NCI-H2196 (cell line): ENCODE measurements at regions not wholly inside any gene's neighbourhood (a gene's known extent, or its start where the extent isn't known, plus 50 kb on each side); places are given as distances from the start of the nearest gene placed in this dataset.

Experiments
- DNase-seq: peaks from one replicate; lab custom pipeline; 2025; ENCODE audit not compliant: unreplicated experiment; lab: John Stamatoyannopoulos, UW

DNA sequence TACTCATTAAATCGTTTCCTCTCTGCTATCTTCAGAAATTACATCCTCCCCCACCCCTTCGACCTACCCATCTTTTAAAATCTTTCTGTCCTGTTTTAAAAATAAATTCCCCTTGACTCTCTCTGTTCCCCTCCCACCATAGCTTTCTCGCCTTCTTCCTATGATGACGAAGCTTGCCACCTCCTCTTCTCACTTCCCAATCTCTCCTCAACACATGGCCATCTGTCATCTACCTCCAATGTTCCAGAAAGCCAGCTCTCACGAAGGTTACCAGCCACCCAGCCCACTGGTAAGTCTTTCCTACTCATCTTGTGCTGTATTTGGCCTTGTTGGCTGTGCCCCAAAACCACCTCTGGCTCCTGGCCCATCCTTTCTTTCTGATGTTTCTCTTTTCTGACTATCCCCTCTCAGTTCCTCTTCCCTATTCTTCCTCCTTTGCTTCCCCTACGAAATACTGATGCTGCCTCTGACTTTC lies 346.3 kb downstream of the ENC1 start:
- DNase-seq, result no peak

DNA sequence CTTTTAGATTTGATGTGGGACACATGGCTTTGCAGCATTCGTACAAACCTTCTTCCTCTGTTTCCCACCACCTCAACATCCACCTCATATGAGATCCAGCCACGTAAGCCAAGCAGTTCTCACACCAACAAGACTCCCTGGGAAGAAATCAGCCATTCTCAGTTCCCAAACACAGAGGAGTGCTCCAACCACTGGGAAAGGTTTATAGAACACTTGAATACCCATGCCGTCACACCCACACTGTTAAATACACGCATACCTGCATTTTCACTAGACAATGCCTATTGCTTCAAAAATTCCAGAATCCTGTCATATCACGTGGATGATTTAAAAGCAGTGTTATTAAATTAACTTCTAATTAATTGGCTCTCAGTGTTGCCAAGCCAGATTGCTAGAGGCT lies 347.3 kb downstream of the ENC1 start:
- DNase-seq, result no peak

GRCh38 chr5:74290634-74291241 lies 349.8 kb downstream of the ENC1 start:
- no peak for DNase-seq

DNA sequence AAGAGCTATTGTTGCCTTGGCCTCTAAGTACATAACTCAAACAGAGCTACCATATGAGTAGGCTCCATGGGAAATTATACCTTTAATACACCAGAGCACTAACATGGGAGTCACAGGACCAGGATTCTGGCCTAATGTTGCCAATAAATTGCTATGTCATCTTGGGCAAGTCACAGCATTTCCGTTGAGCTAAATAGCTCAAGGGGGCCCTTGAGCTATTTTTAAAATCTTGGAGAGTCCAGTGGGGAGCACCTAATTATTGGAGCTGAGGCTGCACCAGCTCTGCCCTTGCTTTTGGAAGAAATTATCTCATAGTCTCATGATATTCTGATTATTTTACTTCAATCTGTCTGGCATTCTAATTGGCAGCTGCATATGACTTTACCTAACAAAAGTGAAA lies 350.8 kb downstream of the ENC1 start:
- DNase-seq, result no peak

- no peak for DNase-seq
Measured at GRCh38 chr5:74289238-74289637, 351.3 kb downstream of the ENC1 start.

DNA sequence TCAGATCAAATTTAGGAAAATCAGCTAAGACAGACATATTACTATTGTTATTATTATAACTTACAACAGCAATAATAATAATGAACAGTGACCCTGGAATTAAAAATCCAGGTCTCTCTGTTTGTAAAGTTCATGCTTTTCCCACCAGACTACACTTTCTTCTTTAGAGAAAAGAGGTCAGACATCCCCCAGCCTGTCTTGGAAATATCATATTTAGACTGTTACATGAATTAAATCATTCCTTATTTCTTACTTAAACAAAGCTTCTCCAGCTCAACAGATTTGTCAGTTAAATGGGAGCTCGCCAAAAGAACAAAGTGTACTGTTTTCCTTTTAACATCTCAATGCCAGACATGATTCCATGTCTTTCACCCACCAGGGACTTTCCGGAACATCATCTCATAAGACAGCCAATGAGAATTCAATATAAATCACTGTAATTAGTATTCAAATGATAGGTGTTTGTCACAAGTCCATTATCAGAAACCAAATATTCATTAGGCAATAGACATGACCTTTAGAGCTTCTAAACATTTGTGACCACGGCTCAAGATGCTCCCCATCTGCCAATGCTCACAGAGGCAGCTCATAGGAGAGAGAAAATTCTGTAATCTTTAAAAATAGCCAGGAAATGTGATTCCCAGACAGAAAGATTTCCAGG lies 351.9 kb downstream of the ENC1 start:
- no peak for DNase-seq

- DNase-seq, result no peak
Measured at GRCh38 chr5:74288038-74288437, 352.5 kb downstream of the ENC1 start.

GRCh38 chr5:74286734-74287695 lies 353.5 kb downstream of the ENC1 start:
- DNase-seq, result no peak

- DNase-seq, result no peak
Measured at GRCh38 chr5:74285675-74286280, 354.8 kb downstream of the ENC1 start.

- no peak for DNase-seq
Measured at GRCh38 chr5:74282490-74282889, 358.0 kb downstream of the ENC1 start.

- no peak for DNase-seq
Measured at GRCh38 chr5:74281166-74281565, 359.4 kb downstream of the ENC1 start.

DNA sequence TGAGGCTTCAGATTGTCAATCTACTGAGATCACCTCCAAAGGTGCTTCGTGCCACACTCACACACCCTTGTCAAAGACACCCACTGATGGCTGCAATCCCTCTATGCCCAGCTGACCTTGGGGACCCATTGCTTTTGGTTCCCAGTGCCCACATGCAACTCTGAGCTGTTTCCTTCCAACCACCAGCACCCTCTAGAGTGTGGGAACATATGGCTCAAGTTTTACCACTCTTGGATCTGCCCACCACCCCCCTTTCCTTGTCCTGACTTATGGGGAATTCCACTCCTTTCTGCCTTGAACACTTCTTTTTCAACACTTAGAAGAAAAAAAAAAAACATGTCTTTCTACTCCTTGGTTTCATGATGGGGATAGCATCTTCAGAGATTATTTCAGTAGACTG lies 360.2 kb downstream of the ENC1 start:
- no peak for DNase-seq

GRCh38 chr5:74279244-74279643 lies 361.3 kb downstream of the ENC1 start:
- no peak for DNase-seq

DNA sequence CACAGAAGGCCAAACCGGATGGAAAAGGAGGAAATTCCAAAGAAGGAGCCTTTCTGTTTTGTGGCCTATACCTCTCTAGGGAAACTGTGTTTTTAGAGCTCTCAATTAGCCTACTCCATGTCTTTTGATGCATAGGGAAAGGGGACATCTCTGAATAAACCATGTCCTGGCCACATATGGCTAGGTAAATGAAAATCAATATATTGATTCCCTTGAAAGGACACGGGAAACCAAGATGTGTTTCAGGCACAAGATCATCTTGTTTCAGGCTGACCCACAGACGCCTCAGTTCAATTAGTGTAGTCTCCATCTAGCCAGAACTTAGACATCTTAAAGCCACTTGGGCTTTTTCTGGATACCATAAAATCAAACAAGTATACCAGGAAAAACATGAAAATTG lies 363.1 kb downstream of the ENC1 start:
- no peak for DNase-seq

DNA sequence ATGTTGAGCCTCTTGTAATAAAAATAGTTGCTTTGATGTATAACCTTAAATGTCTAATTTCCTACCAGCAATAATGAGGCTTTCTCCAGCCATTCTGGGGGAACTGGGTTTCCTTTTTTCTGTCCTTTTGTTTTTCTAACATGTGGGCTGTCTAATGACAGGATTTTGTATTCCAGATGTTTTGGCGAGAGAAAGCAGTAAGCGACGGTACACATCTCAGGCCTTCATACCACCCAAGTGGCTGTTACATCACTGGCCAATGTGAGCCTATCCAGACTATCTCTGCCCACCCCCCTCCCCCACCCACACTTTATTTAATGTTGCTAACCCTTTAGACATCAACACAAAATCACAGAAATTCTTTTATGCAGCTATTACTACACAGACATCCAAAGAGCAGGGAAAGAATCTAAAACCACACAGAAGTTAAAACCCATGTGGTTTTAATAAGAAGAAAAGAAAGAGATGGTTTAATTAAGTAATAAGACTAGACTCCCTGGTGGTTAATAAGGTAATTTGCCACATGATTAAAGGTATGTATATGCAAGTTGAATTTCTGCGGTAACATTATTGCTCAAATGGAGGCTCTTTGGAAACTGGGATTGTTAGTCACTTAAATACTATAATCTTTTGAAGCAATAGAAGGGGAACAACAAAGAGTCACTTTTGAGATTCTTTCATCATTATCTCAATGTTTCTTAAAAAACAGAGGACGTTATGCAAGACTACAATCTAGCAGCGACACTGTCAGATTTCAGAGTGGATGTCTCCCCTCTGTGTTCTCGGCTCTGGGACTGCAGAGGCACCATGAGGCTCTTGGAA lies 365.1 kb downstream of the ENC1 start:
- no peak for DNase-seq

- DNase-seq, result no peak
Measured at GRCh38 chr5:74274326-74274725, 366.2 kb downstream of the ENC1 start.

DNA sequence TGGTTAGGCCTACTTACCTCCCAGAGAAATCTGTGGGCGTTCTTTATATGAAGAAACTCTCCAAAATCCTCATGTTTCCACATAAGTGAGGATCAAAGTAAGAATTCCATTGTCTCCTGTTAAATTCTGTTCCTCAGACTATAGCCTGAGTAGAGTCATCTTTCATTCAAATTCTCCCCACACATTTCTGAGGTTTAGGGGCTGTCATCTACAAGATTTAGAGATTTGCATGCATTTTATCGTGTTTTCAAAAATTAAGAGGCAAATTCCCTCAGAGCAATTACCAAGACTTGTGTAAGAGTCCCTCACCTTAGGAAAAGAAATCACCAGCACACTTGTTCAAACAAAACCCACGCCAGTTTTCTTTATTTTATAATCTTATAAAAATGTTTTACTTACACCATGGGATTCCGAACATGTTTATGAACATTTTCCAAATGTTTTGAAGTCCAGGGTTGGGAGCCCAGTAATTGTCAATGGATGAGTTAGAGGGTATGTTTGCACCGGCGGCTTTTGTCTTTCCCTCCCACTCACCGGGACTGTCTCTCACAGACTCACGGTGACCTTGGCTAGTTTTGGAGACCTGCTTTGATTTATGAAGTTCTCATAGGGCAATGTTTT lies 367.6 kb downstream of the ENC1 start:
- no peak for DNase-seq

DNA sequence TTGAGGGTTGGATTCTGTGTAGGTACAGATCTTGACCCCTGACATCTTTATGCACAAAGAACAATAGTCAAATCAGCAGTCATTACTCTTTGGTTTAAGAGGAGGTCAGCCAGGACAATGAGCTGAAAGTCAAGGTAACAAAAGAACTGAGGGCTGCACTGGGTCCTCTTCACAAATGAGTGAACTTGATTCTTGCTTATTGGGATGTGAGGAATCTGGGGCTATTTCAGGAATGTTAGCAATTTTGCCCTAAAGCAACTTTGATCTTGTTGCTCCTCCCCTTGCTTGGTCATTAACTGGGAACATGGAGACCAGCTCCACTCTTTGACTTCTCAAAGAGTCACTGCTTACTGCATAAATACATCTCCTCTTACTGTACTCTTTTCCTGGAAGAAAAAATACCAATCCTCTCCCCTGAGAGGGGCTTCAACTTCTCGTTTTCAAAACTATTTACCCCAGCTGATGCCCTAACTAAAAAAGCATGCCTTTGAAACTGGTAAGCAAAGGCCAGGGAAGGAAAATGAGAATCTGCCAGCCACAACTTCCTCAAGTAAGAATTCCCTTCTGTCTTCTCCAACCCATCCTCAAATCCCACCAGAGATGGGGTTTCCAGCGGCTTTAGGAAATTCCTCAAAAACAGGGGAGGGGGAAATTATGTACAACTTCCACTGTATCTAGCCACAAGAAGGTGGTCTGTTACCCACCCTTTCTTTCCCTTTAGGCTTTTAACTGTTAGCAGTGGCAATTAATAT lies 368.3 kb downstream of the ENC1 start:
- no peak for DNase-seq

- DNase-seq, result no peak
Measured at GRCh38 chr5:74268297-74268696, 372.2 kb downstream of the ENC1 start.
